H9 (cell line): ENCODE measurements at regions not wholly inside any gene's neighbourhood (a gene's known extent, or its start where the extent isn't known, plus 50 kb on each side); places are given as distances from the start of the nearest gene placed in this dataset.

ENCODE experiments used
- DNase-seq: peaks from one replicate; pipeline ENCODE4 v3.0.0-alpha.2; 2017
- H2AFZ ChIP-seq: one replicate; pipeline ENCODE4 v1.6.1; 2013; ENCODE audit warnings: mild to moderate bottlenecking, low read length, control low read depth, moderate library complexity
- H2AK5ac ChIP-seq: 2 replicates; pipeline ENCODE4 v1.6.1; 2013; ENCODE audit warnings: low read length, control low read depth, mixed read lengths; ENCODE audit not compliant: insufficient read length
- H2BK120ac ChIP-seq: one replicate; pipeline ENCODE4 v1.6.1; 2013; ENCODE audit warnings: low read depth, mild to moderate bottlenecking, low read length, control low read depth, inconsistent platforms; ENCODE audit not compliant: poor library complexity, severe bottlenecking
- H2BK12ac ChIP-seq: 2 replicates; pipeline ENCODE4 v1.6.1; 2013; ENCODE audit warnings: low read length, control low read depth, mixed read lengths, low read depth; ENCODE audit not compliant: insufficient read length
- H2BK15ac ChIP-seq: 2 replicates; pipeline ENCODE4 v1.6.1; 2013; ENCODE audit warnings: low read depth, low read length, control low read depth
- H2BK20ac ChIP-seq: one replicate; pipeline ENCODE4 v1.6.1; 2013; ENCODE audit warnings: low read depth, mild to moderate bottlenecking, low read length, control low read depth, inconsistent platforms; ENCODE audit not compliant: poor library complexity, severe bottlenecking
- H2BK5ac ChIP-seq: 2 replicates; pipeline ENCODE4 v1.6.1; 2013; ENCODE audit warnings: low read length, control low read depth, mixed read lengths; ENCODE audit not compliant: insufficient read length
- H3K14ac ChIP-seq: 2 replicates; pipeline ENCODE4 v1.6.1; 2013; ENCODE audit warnings: low read length, control low read depth; ENCODE audit not compliant: insufficient read depth
- H3K18ac ChIP-seq: 2 replicates; pipeline ENCODE4 v1.6.1; 2013; ENCODE audit warnings: low read depth, mild to moderate bottlenecking, mixed read lengths, low read length, control low read depth; ENCODE audit not compliant: insufficient read length
- H3K23ac ChIP-seq: 2 replicates; pipeline ENCODE4 v1.6.1; 2013; ENCODE audit warnings: low read length, control low read depth, mixed read lengths, low read depth; ENCODE audit not compliant: insufficient read length
- H3K23me2 ChIP-seq: 2 replicates; pipeline ENCODE4 v1.6.1; 2013; ENCODE audit warnings: low read depth, mild to moderate bottlenecking, mixed read lengths, low read length, control low read depth; ENCODE audit not compliant: insufficient read length, poor library complexity, severe bottlenecking
- H3K27ac ChIP-seq: 2 replicates; pipeline ENCODE4 v1.5.1; 2013; ENCODE audit warnings: low read length, control low read depth, mixed read lengths, low read depth; ENCODE audit not compliant: insufficient read length
- H3K27me3 ChIP-seq: 2 replicates; pipeline ENCODE4 v1.6.1; 2013; ENCODE audit warnings: low read length, control low read depth, inconsistent platforms; ENCODE audit not compliant: insufficient read depth
- H3K4ac ChIP-seq: 2 replicates; pipeline ENCODE4 v1.6.1; 2013; ENCODE audit warnings: low read depth, mild to moderate bottlenecking, control low read depth, inconsistent platforms, low read length, moderate library complexity
- H3K4me1 ChIP-seq: 2 replicates; pipeline ENCODE4 v1.6.1; 2013; ENCODE audit warnings: low read length, control low read depth, inconsistent platforms; ENCODE audit not compliant: insufficient read depth
- H3K4me2 ChIP-seq: 2 replicates; pipeline ENCODE4 v1.6.1; 2013; ENCODE audit warnings: low read length, control low read depth, mixed read lengths; ENCODE audit not compliant: insufficient read length, insufficient read depth
- H3K56ac ChIP-seq: 2 replicates; pipeline ENCODE4 v1.6.1; 2013; ENCODE audit warnings: low read depth, mild to moderate bottlenecking, mixed read lengths, low read length, control low read depth; ENCODE audit not compliant: insufficient read length
- H3K79me1 ChIP-seq: 2 replicates; pipeline ENCODE4 v1.6.1; 2013; ENCODE audit warnings: low read depth, mild to moderate bottlenecking, moderate library complexity, low read length, control low read depth, inconsistent platforms; ENCODE audit not compliant: insufficient read depth, poor library complexity, severe bottlenecking
- H3K79me2 ChIP-seq: 2 replicates; pipeline ENCODE4 v1.6.1; 2013; ENCODE audit warnings: low read length, control low read depth, inconsistent platforms; ENCODE audit not compliant: insufficient read depth
- H3K9ac ChIP-seq: 2 replicates; pipeline ENCODE4 v1.6.1; 2013; ENCODE audit warnings: low read length, control low read depth, mixed read lengths; ENCODE audit not compliant: insufficient read length; ENCODE audit errors: extremely low read depth
- H3K9me3 ChIP-seq: one replicate; pipeline ENCODE4 v1.6.1; 2013; ENCODE audit warnings: low read depth, low read length, inconsistent platforms; ENCODE audit not compliant: control insufficient read depth
- H3T11ph ChIP-seq: one replicate; pipeline ENCODE4 v1.6.1; 2013; ENCODE audit warnings: mild to moderate bottlenecking, low read length, control low read depth, inconsistent platforms
- H4K20me1 ChIP-seq: one replicate; pipeline ENCODE4 v1.6.1; 2013; ENCODE audit not compliant: control insufficient read depth, insufficient read length, insufficient read depth
- H4K5ac ChIP-seq: 2 replicates; pipeline ENCODE4 v1.6.1; 2013; ENCODE audit warnings: low read depth, mild to moderate bottlenecking, mixed read lengths, low read length, control low read depth; ENCODE audit not compliant: insufficient read length
- H4K8ac ChIP-seq: replicated peaks from 2 replicates; pipeline ENCODE4 v1.6.1; 2013; ENCODE audit warnings: low read length, control low read depth, mixed read lengths, low read depth; ENCODE audit not compliant: insufficient read length
- H4K91ac ChIP-seq: 2 replicates; pipeline ENCODE4 v1.6.1; 2013; ENCODE audit warnings: low read depth, mild to moderate bottlenecking, moderate library complexity, mixed read lengths, low read length, control low read depth; ENCODE audit not compliant: insufficient read length
- H3K27ac Mint-ChIP-seq, 3 experiments: 2 replicates in 2 of 3; 3 replicates in 1 of 3; pipeline ENCODE4 v1.8.0; 2020 to 2021; ENCODE audit warnings: mixed read lengths in 3 of 3, mild to moderate bottlenecking in 1 of 3, moderate library complexity in 1 of 3
- H3K27me3 Mint-ChIP-seq: 2 replicates; pipeline ENCODE4 v1.8.0; 2021; ENCODE audit warnings: low read depth, mild to moderate bottlenecking, moderate library complexity, mixed read lengths
- H3K36me3 Mint-ChIP-seq, 3 experiments: 2 replicates in 2 of 3; 3 replicates in 1 of 3; pipeline ENCODE4 v1.8.0; 2020 to 2021; ENCODE audit warnings: low read depth in 3 of 3, mixed read lengths in 3 of 3; ENCODE audit not compliant: insufficient read depth in 1 of 3
- H3K4me1 Mint-ChIP-seq, 2 experiments: 2 replicates each; pipeline ENCODE4 v1.8.0; 2020; ENCODE audit warnings: mixed read lengths in 2 of 2
- H3K4me3 Mint-ChIP-seq, 2 experiments: 2 replicates in 1 of 2; 3 replicates in 1 of 2; pipeline ENCODE4 v1.8.0; 2020 to 2021; ENCODE audit warnings: mild to moderate bottlenecking in 2 of 2, mixed read lengths in 2 of 2, moderate library complexity in 1 of 2
- H3K9me3 Mint-ChIP-seq, 2 experiments: 2 replicates in 1 of 2; 3 replicates in 1 of 2; pipeline ENCODE4 v1.8.0; 2020; ENCODE audit warnings: mild to moderate bottlenecking in 2 of 2, mixed read lengths in 2 of 2, moderate library complexity in 1 of 2
- CTCF ChIP-seq: fragments of 200-600 bp; sonication (generic); conservative IDR thresholded peaks from 3 replicates; pipeline ENCODE4 v1.8.0; 2021; ENCODE audit warnings: antibody characterized with exemption, mild to moderate bottlenecking
- WGBS: extraction: QIAGEN DNeasy Blood & Tissue Kit; methylation state at CpG from one replicate; pipeline ENCODE4 v1.1.7; 2013; ENCODE audit warnings: missing lambda C conversion rate, low lambda C conversion rate, mixed read lengths; ENCODE audit not compliant: insufficient read length; ENCODE audit errors: extremely low coverage; 5-methylcytosine and 5-hydroxymethylcytosine counted together

DNA sequence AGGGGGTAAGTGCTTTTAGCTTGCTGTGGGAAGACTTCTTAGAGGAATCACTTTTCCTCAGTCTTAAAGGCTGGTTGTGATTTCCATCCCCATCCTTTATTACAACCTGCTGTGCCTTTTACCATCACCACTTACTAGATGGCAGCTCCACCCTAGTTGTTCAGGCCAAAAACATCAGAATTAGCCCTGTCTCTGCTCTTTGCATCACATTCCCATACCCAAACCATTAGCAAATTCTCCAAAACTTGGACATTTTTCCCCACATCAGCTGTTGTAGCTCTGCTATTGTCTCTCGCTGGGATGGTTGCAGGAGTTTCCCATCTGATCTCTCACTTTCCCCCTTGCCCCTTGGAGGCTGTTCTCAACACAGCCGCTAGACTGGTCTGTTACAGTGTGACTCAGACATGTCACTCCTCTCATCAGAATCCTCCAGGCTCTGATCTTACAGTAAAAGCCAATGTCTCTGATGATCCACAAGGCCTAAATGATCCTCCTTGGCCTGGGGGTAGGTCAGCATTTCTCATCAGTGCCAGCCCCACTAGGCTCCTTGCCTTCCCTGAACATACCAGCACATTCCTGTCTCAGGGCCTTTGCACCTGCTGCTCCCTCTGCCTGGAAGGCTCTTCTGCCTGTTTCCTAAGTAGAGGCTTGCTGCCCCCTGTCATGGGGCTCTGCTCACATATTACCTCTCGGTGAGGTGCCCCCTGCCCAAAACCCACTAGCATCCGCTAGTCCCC, 102.5 kb downstream of the BEGAIN start:
- no peak overlapping the region for H3K18ac ChIP-seq
- no peaks in the 10 kb centered on the region for H3K79me1 ChIP-seq
- no peaks in the 10 kb centered on the region for H3K23me2 ChIP-seq
- no peak overlapping the region for H2BK15ac ChIP-seq
- no peak overlapping the region for H3K14ac ChIP-seq
- no peak overlapping the region for H4K91ac ChIP-seq
- no peak for DNase-seq
- Mint-ChIP-seq H3K27ac (no peak overlapping the region; a peak in 1 of 7 replicates), H3K36me3 (no peaks in the 10 kb centered on the region), H3K9me3 (no peaks in the 10 kb centered on the region), H3K4me3 (no peak overlapping the region), H3K4me1 (peaks cover 4 to 5% of the 10 kb centered on the region in 2 experiments), H3K27me3 (no peaks in the 10 kb centered on the region; the same call in 1 of the 2 replicates)
- H2AK5ac ChIP-seq = no peak overlapping the region
- H3K56ac ChIP-seq = no peak overlapping the region
- no peak overlapping the region for H3K9ac ChIP-seq
- H3K27ac ChIP-seq = no peak overlapping the region
- H4K20me1 ChIP-seq = no peaks in the 10 kb centered on the region
- H2BK12ac ChIP-seq = no peak overlapping the region
- H2BK20ac ChIP-seq = no peak overlapping the region
- H3K4me1 ChIP-seq = no peaks in the 10 kb centered on the region
- H3T11ph ChIP-seq = no peak overlapping the region
- H2BK120ac ChIP-seq = no peak overlapping the region
- H3K79me2 ChIP-seq = no peaks in the 10 kb centered on the region; the same call in 1 of the 2 replicates
- no peak overlapping the region for H3K4ac ChIP-seq
- no peaks in the 10 kb centered on the region for H3K9me3 ChIP-seq
- no peak for TF ChIP-seq CTCF
- WGBS = no CpG with 5 or more reads among the region's 4 CpGs
- no peak overlapping the region for H3K4me2 ChIP-seq
- no peak overlapping the region for H4K5ac ChIP-seq
- no peak overlapping the region for H3K23ac ChIP-seq
- H2AFZ ChIP-seq = no peak overlapping the region
- no peak overlapping the region for H2BK5ac ChIP-seq
- no peak overlapping the region for H4K8ac ChIP-seq
- no peaks in the 10 kb centered on the region for H3K27me3 ChIP-seq
